Activated T-cell treated with anti-CD3 and anti-CD28 coated beads for 48 hours (primary cell): ENCODE measurements at regions not wholly inside any gene's neighbourhood (a gene's known extent, or its start where the extent isn't known, plus 50 kb on each side); places are given as distances from the start of the nearest gene placed in this dataset.

Experiments
- DNase-seq: peaks from one replicate; pipeline ENCODE4 v3.0.0-alpha.2; 2020; ENCODE audit warnings: low read depth

DNA sequence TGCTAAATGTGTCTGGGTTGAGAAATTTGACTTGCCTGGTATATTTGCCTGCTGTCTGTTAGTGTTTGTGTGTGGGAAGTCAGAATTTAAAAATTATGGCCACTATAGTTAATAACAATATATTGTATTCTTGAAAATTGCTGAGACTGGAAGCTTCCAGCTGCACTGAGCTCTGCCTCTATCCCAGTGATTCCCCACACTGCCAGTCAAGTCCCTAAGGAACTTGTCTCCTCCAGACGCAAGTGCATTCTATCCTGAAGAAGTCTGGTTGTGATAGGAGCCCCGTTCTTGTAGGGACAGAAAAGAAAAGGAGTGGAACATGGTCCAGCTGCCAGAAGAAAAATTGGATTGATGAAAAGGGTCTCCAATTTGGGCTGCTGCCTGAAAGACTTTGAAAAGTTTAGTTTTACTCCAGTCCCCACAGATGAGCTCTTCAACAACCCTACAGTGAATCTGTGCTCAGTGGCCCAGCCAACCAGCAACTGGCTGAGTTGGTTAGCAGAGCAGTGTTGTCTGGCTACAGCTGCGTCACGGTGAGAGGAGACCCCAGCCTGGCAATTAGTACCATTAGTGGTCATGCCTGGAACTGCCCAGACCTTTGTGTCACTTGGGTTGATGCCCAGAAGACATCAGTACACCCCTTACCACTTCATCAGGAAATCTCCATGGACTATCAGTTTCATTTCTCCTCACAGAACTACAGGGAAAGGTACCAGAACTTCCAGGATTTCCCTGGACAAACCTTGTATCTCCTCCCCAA lies 183.1 kb upstream of the MCHR2 start:
- DNase-seq: no peak

DNA sequence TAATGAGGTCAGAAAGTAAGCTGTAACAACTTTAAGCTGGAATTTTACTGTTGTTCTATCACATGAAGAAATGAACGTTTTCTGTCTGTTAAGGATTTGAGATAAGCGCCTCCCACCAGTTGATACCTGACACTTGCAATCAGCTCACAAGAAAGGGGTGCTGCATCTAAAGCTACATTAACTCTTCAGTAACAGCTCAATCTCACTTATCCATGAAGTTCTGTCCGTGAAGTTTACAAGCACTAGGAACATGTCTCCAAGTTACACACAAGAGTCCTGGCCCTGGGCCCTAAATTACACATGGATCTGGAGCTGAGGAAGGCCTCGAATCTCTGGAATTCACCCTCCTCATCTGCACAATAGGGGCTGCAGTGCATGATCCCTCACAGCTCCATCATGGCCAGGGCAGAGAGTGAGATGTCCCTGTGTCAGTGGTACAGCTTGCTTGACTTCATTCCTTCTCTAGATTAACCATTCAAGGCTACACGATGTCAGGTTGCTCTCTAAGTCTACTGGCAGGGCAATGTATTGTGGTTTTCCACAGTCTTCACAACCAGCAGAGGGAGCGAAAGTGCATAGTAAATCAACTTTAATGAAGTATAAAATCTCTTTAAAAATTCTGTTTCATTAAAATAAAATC lies 182.4 kb upstream of the MCHR2 start:
- DNase-seq: no peak

DNA sequence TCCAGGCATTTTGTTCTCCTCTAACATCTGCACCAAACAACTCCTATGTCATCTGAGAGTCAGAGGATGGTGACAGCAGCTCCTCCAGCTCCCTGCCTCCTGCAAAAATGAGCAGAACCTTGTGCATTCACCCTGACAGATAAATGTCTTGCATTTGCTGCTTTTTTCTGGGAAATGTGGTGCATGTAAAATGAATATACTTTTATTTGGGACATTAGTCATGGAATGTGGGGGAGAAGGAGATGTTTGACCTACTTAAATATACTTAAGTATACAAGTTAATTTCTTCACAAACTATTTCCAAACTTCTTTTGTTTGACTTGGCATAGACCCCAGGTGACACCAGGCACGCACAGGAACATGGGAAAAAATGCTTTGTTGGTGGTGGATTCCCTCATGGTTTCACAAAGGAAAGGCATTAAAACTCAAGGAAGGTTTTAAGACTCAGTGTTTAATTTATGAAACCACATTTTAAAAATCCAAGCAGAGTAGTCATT lies 181.8 kb upstream of the MCHR2 start:
- no peak for DNase-seq

DNA sequence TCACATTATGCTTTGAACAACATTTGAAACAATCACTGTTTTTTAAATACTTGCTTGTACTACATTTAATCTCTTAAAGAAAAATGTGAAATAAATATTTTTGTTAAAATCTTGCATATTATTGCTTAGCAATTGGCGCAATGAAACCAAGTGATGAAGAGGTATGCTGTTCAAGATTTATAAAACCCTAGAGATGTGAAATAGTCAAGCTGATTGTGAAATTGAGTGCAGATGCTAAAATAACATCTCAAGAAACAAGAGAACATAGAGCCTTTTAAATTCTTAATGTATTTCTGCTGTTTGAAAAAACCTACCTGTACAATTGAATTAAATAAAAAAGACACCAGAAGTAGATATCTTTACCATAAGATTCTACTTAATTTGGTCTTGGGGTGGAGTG lies 179.2 kb upstream of the MCHR2 start:
- DNase-seq: no peak

DNA sequence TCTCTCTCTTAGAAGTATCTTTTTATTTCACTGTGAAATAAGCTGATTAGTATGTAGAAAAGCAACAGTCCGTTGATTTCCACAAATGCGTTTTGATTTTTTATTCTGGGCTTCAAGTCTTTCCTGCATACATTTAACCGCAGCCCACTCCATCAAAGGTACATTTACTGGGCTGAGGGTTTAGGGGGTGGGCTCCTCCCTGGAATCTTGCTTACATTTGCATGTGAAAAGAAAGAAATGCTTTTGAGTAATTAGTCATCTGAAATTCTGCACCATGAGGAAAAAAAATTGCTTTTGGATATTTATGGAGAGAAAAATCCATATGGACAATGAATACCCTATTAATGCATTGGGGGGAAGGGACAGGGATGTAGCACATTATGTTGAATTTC lies 178.3 kb upstream of the MCHR2 start:
- DNase-seq: no peak

DNA sequence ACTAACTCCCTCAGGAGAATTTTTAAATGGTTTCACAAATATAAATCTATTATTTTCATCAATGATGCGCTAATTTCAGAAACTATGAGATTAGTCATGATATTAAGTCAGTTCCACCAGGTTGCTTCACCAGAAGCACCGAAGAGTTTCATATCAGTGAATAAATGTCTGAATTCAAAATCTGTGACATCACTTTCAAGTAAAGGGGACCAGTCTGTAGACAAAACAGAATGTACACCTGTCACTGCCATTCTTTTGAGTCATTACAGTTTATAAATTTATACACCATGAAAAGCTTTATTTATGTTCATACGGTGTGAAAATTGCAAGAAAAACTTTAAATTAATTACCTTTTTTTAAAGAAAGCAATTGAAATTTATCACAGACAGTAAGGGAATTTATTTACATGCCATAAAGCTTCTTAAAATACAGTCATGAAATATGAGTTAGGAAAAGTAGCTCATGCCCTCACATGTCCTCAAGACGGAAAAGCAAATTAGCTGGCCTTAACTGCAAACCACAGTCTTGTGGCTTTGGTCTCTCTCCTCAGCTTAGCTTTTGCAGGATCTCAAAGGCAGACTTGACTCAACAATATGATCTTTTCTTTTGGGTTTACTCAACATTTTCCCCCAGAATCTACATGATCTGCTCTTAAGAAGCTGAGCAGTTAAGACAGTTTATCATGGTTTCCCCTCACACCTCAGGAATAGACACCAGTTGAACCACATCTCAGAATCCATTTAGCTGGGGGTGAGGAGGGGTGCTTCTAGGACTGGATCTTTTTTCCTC lies 177.7 kb upstream of the MCHR2 start:
- no peak for DNase-seq

DNA sequence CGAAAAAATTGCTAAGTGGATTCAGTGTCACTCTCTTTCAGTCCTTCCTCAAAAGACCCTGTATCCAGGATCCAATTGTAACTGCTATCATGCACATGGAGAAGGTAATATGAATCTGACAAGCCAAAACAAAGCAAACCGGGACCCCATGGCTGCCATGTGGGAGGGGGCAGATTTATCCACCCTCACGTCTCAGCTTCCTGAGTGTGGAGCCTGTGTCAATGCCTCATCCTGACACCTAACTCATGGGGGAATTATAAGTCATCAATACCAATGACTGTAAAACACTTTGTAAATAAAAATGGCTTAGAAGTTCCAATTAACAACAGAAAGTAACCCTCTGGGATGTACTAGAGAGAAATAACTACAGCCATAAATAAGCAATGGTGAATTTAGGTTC lies 174.1 kb upstream of the MCHR2 start:
- no peak for DNase-seq

DNA sequence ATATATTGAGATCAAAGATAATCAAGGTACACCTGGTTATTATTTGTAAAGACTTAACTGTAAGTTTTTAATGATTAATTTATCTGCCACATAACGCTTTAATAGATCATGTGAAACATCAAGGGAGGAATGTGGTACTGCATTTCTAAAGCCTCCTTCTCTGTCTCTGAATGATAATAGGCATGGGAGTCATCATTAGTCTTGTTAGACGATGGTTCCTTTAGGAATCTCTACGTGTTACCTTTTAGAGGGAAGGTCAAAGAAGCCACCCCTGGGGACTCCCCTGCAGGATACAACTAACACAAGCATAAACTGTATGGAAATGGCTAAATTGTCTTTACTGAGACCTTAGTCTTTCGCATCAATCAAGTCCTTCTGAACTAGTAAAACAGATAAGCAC lies 173.6 kb upstream of the MCHR2 start:
- no peak for DNase-seq

DNA sequence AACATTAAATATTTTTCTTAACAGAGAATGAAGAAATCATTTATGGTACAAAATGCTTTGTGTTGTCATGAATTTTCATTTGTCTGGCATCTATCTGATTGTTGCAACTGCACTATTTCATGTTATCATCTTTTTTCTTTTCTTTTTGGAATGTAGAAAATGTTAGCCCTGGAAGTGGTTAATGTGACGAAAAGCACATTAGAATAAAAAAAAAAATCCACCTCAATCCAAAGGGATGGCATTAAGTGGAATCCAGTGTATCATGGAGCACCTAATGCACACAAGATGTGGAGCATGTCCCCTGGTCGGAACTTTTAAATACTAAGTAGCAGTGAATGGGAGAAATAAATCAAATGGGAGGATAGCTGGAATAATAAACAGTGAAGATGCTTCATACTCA lies 172.9 kb upstream of the MCHR2 start:
- no peak for DNase-seq

DNA sequence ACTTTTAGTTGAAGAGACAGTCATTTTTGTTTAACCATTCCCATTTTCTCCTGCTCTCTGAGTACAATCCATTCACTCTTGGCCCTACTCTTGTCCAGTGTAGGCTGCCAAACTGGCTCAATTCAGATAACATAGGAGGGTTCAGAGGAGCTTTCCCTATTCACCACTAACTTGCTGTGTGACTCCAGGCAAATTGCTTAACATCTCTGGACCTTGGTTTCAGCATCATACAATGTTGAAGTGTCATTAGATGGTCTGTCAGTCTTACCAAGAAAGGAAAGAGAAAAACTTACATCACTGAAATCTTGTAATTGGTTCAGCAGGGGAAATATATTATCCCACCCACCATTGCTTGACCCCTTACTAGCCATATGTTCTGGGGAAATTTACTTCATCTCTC lies 171.4 kb upstream of the MCHR2 start:
- no peak for DNase-seq

DNA sequence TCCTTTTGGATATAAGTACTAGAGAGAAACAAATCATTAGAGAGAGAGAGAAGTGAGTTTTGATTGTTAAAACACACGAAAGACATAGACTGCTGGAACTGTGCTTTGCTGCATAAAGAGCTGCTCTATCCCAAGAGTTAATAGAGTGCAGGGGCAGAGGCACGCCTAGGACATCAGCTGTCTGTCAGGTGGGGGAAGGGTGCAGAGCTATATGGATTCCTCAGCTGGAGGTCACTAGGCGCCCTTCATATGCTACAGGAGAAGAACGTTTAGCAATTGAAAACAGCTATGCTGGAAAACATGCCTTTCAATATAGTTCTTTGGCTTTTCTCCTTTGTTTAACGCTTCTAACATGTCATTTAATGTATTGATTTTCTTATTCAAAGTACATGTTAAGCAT lies 169.0 kb upstream of the MCHR2 start:
- no peak for DNase-seq

DNA sequence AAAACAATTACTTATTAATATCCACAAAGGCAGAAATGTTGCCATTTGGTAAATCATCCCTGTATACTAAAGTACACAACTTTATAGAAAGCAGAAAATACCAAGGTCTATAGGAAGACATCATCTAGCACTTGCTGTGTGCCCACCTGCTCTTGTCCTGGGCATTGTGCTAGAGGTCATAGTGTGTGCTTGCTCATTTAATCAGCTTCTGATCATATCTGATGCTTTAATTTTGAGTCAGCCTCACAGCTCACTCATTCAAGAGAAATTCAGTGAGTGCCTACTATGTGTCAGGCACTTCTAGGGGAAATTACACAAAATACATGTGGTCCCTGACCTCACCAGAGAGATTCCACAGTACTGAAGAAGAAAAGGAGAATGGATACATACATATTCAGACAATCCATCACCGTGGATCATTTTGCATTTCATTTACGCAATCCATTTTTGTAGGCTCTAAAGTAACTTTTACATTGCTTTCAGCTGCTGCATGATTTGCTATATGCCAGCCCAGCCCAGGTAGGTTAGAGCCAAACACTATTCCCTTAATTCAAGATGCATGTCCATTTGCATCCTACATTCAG lies 167.9 kb upstream of the MCHR2 start:
- no peak for DNase-seq

DNA sequence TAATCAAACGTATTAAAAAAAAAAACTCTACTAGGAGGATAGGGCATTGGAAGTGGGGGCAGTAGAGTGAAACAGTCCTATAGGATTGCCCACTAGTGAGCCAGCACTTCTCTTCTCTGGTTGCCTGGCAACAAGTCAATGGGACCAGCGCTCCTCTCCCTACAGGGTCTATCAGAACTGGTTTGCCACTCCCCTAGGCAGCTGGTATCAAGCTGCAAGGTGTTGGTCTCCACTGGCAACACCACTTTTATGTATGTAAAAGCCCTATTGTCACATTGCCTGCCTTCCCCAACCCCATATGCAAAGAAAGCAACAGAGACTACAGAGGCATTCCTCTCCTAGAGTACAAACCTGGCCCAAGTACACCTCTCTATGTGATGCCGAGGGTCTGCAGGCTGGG lies 166.9 kb upstream of the MCHR2 start:
- no peak for DNase-seq

DNA sequence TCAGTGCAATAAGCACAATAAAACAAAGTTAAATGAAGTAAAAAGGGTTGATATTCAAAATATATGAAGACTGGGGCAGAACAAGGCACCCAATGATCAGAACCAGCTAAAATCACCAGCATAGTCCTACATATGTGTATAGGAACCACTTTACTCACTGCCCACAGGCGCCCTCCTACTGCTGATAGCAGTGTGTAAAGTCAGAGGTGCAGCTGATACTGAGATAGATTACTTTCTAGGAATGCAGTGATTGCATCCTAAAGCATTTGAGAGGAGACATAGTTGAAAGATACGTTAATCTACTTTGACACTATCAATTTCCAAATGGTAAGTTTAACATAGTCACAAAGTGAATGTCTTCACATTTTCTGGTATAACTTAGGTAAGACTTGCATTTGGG lies 161.1 kb upstream of the MCHR2 start:
- no peak for DNase-seq

DNA sequence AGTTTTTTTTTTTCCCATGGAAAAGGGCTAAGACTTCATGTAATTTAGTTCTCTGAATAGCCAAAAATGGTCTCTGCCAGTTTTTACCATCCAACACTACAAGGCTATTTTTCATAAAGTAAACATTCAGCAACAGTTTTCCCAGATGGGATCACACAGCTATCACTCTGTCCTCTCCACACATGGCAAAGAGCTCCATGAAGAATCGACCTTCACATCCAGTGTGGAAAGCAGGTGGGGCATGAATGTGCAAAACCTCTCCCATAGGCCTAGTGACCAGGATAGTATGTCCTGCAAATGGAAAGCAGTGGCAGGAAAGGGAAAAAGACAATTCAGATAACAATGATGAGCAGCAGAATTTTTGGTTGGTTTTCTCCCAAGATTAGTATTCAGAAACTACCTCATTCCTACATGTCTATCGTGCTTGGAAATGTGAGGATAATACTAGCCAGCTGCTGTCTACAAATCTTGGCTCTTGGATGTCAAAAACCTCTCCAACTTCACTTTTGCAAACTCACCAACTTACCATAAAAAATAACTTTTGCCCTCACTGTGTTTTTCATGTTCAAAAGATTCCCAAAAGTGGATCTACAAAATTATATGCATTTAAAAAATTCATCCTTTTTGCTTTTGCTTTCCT lies 159.7 kb upstream of the MCHR2 start:
- DNase-seq: no peak

DNA sequence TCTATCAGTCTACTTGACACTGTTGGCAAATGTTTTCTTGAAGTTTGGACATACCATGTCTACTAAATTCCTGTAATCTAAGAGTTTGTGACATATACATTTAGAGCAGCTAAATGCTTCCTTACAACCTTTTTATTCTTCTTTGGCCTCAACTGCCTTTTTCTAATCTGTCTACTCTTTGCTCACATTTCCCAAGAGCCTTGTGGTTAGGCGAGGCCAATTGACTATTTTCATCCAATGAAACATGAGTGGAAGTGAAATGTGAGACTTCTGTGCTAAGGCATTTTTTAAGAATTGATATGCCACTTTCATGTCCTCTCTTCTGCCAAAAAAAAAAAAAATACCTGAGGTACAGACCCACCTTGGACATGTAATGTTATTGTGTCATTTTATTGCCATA lies 158.2 kb upstream of the MCHR2 start:
- no peak for DNase-seq

DNA sequence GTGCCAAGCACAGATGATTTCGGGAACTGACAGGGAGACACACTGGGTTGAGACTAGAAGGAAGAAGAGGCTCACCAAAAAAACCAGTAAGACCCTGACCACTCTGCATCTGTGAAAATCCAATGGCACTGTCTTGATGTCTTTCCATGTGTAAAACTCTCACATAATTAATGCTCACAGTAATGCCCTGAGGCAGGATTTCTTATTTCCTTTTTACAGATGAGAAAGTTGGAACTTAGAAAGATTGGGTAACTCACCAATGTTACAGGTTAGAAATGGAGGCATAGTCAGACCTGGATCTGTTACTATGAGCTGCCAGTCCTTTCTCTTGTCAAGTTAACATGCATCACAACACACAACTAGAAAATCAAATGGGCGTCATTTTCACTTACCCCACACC lies 151.0 kb upstream of the MCHR2 start:
- DNase-seq: no peak

DNA sequence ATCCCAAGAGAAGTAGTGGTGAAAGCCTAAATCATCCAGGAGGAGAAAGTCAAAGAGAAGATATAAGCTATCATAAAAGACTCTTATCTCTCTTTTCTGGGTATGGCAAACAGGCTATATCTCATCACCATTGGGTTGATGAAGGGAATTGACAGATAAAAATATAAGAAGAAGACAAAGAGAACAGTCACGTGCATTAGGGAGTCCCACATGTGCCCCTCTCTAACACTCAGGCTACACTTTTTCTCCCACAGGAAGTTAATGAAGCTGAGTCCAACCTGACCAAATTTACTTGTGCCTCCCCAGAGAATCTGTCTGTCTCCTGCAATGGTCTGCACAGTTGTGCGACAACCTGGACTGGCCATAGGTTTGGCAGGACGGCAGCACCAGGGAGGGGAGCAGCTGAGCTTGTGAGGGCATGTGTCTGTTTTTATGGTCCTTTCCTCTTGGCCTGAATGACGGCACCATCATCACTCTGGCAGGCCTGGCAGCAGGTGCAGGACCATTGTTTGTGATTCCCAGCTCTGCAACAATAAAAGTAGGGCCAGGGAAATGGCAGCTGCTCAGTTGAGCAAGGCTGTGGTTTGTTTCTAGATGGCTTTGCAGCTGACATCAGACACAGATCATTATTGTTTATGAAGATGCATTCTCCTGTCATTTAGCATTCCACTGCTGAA lies 144.5 kb upstream of the MCHR2 start:
- no peak for DNase-seq

DNA sequence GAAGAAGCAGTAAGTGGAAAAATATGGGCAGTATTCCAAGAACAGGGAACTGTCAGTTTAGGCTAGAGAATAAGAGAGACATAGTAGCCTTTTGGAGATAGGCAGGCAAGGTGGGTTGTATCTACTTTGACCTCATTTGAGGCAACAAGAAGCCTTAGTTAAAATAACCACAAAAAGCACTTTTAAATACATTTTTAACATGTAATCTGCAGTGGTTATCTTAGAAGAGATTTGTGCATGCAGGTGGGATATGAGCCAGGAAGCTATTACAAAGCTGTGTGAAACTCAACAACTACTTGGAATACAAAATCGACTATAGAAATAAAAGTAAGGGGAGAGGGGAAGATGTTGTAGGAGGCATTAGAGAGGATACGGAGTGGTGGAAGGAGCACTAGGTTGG lies 143.7 kb upstream of the MCHR2 start:
- no peak for DNase-seq

DNA sequence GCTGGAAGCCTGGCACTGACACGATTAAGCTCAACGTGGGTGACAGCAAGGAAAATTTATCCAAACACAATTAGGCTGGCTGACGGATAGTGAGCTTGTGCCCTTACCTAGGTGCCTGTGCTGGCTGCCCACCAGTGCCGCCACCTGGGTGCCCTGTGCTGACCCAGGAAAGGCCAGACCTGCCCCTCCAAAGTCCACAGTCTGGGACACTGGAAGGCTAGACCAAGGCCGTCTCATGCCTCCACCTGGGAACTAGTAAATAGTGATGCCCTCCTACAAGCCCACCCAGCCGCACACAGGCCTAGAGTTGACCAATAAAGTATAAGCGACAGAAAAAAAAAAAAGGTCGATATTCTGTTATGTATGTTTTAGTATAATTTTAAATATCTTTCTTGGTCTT lies 142.6 kb upstream of the MCHR2 start:
- no peak for DNase-seq

DNA sequence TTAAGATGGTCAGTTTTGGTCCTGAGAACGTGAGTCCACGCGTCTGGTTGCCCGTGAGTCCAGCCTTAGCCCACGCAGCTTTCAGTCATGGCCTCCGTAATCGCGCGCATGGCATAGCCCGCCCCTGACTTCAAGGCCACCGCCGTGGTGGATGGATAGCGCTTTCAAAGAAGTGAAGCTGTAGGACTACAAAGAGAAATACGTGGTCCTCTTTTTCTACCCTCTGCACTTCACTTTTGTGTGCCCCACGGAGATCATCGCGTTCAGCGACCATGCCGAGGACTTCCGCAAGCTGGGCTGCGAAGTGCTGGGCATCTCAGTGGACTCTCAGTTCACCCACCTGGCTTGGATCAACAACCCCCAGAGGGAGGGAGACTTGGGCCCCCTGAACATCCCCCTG lies 142.0 kb upstream of the MCHR2 start:
- no peak for DNase-seq

DNA sequence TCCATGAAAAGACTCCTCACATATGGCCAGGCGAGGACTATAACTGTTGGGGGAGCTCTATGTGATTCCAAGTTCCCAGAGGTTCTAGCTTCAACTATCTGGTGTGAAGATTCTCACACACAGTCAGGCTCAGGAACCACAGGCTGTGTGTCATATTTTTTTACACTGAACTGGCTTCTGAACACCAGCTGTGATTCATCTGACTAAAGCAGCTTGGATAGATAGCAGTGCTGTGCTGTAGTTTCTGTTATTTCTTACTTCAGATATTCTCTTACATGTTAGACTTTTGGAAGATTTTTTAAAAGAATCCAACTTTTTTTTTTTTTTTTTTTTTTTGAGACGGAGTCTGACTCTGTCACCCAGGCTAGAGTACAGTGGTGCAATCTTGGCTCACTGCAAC lies 140.7 kb upstream of the MCHR2 start:
- no peak for DNase-seq
